ENCODE measurements at regions not wholly inside any gene's neighbourhood (a gene's known extent, or its start where the extent isn't known, plus 50 kb on each side); places are given as distances from the start of the nearest gene placed in this dataset.

GRCh38 chr20:50421356-50422340, 88.5 kb upstream of the PTPN1 start:
- no peak overlapping the region for H3K4me3 ChIP-seq (ENCODE audit: low read depth, low read length)
- TF ChIP-seq CTCF (IDR thresholded peaks at IDR 0.05; ENCODE audit: borderline replicate concordance, insufficient read depth, low read depth, low read length) = no peak

- no peak for TF ChIP-seq CTCF (IDR thresholded peaks at IDR 0.05; ENCODE audit: borderline replicate concordance, insufficient read depth, low read depth, low read length)
- H3K4me3 ChIP-seq (ENCODE audit: low read depth, low read length) = no peak overlapping the region
Measured at GRCh38 chr20:50423758-50424157, 86.4 kb upstream of the PTPN1 start.

GRCh38 chr20:50425076-50425475, 85.1 kb upstream of the PTPN1 start:
- TF ChIP-seq CTCF (IDR thresholded peaks at IDR 0.05; ENCODE audit: borderline replicate concordance, insufficient read depth, low read depth, low read length) = no peak
- H3K4me3 ChIP-seq (ENCODE audit: low read depth, low read length) = no peak overlapping the region

GRCh38 chr20:50426866-50427718, 83.1 kb upstream of the PTPN1 start:
- no peak for TF ChIP-seq CTCF (IDR thresholded peaks at IDR 0.05; ENCODE audit: borderline replicate concordance, insufficient read depth, low read depth, low read length)
- H3K4me3 ChIP-seq (ENCODE audit: low read depth, low read length) = no peak overlapping the region

GRCh38 chr20:50427719-50428083, 82.5 kb upstream of the PTPN1 start:
- no peak for TF ChIP-seq CTCF (IDR thresholded peaks at IDR 0.05; ENCODE audit: borderline replicate concordance, insufficient read depth, low read depth, low read length)

GRCh38 chr20:50428097-50428828, 81.9 kb upstream of the PTPN1 start:
- TF ChIP-seq CTCF (IDR thresholded peaks at IDR 0.05; ENCODE audit: borderline replicate concordance, insufficient read depth, low read depth, low read length) = no peak
- no peak overlapping the region for H3K4me3 ChIP-seq (ENCODE audit: low read depth, low read length)

More at GRCh38 chr20:50427719-50428083, 82.5 kb upstream of the PTPN1 start:
- no peak overlapping the region for H3K4me3 ChIP-seq (ENCODE audit: low read depth, low read length)

Measured in GM12875 (cell line).